GM19240 (cell line): ENCODE measurements at regions not wholly inside any gene's neighbourhood (a gene's known extent, or its start where the extent isn't known, plus 50 kb on each side); places are given as distances from the start of the nearest gene placed in this dataset.
"Not testable (repeated sequence)": the region's sequence is repeated elsewhere in the genome, so short reads cannot be mapped to it uniquely, and the experiment has no call there.

ENCODE experiments used
- DNase-seq: peaks from one replicate; pipeline ENCODE4 v3.0.0; 2011; ENCODE audit warnings: low spot score; ENCODE audit not compliant: insufficient read length

GRCh38 chr11:110347660-110348059 lies 51.2 kb upstream of the RDX start:
- no peak for DNase-seq

- DNase-seq = peak; percentile 22
These were observed 53.0 kb upstream of the RDX start for GRCh38 chr11:110349138-110349996.

- not testable (repeated sequence) for DNase-seq
These were observed 53.6 kb upstream of the RDX start for GRCh38 chr11:110349997-110350383.

GRCh38 chr11:110355011-110355744 lies 58.8 kb upstream of the RDX start:
- DNase-seq = no peak

GRCh38 chr11:110356762-110357671 lies 60.6 kb upstream of the RDX start:
- no peak for DNase-seq

GRCh38 chr11:110358336-110358735 lies 61.9 kb upstream of the RDX start:
- DNase-seq = no peak

GRCh38 chr11:110360781-110361408 lies 64.5 kb upstream of the RDX start:
- DNase-seq = not testable (repeated sequence)

- DNase-seq = no peak
These were observed 66.6 kb upstream of the RDX start for GRCh38 chr11:110362971-110363509.

GRCh38 chr11:110366291-110366690 lies 63.5 kb upstream of the FDX1 start:
- no peak for DNase-seq

GRCh38 chr11:110367571-110367970 lies 62.2 kb upstream of the FDX1 start:
- DNase-seq = no peak

- DNase-seq = no peak
These were observed 58.7 kb upstream of the FDX1 start for GRCh38 chr11:110371084-110371483.

- peak; percentile 32 for DNase-seq
These were observed 56.6 kb upstream of the FDX1 start for GRCh38 chr11:110373051-110373702.

- DNase-seq = no peak
These were observed 54.8 kb upstream of the FDX1 start for GRCh38 chr11:110374921-110375320.

- no peak for DNase-seq
These were observed 54.4 kb upstream of the FDX1 start for GRCh38 chr11:110375351-110375750.

- DNase-seq = no peak
These were observed 53.7 kb upstream of the FDX1 start for GRCh38 chr11:110376021-110376420.

- no peak for DNase-seq
These were observed 52.9 kb upstream of the FDX1 start for GRCh38 chr11:110376711-110377324.

- DNase-seq = no peak
These were observed 52.3 kb upstream of the FDX1 start for GRCh38 chr11:110377434-110377833.

- no peak for DNase-seq
These were observed 50.5 kb upstream of the FDX1 start for GRCh38 chr11:110379261-110379660.

- no peak for DNase-seq
These were observed 49.8 kb upstream of the FDX1 start for GRCh38 chr11:110379936-110380335.
